IPS DF 4.7 (cell line): ENCODE measurements at regions not wholly inside any gene's neighbourhood (a gene's known extent, or its start where the extent isn't known, plus 50 kb on each side); places are given as distances from the start of the nearest gene placed in this dataset.
"Not testable (repeated sequence)": the region's sequence is repeated elsewhere in the genome, so short reads cannot be mapped to it uniquely, and the experiment has no call there.

Source experiments
- DNase-seq: peaks from one replicate; pipeline ENCODE4 v3.0.0-alpha.2; 2013; ENCODE audit warnings: low spot score; ENCODE audit errors: extremely low read depth

GRCh38 chr7:131961054-131961680 lies 404.7 kb upstream of the PODXL start:
- DNase-seq = no peak

GRCh38 chr7:131959106-131959812 lies 402.8 kb upstream of the PODXL start:
- DNase-seq = no peak

- DNase-seq = no peak
Measured at GRCh38 chr7:131957338-131958020, 401.1 kb upstream of the PODXL start.

GRCh38 chr7:131956864-131957263 lies 400.4 kb upstream of the PODXL start:
- no peak for DNase-seq

GRCh38 chr7:131955679-131956078 lies 399.3 kb upstream of the PODXL start:
- no peak for DNase-seq

- no peak for DNase-seq
Measured at GRCh38 chr7:131953184-131953583, 396.8 kb upstream of the PODXL start.

- no peak for DNase-seq
Measured at GRCh38 chr7:131952365-131952764, 395.9 kb upstream of the PODXL start.

- no peak for DNase-seq
Measured at GRCh38 chr7:131950758-131951157, 394.3 kb upstream of the PODXL start.

GRCh38 chr7:131949659-131950058 lies 393.2 kb upstream of the PODXL start:
- DNase-seq = no peak

GRCh38 chr7:131948434-131949053 lies 392.1 kb upstream of the PODXL start:
- DNase-seq = no peak

- DNase-seq = no peak
Measured at GRCh38 chr7:131947661-131948060, 391.2 kb upstream of the PODXL start.

GRCh38 chr7:131945957-131946544 lies 389.6 kb upstream of the PODXL start:
- DNase-seq = no peak

GRCh38 chr7:131945313-131945911 lies 389.0 kb upstream of the PODXL start:
- DNase-seq = peak; percentile 16

GRCh38 chr7:131944556-131945069 lies 388.2 kb upstream of the PODXL start:
- DNase-seq = no peak

GRCh38 chr7:131943646-131944045 lies 387.2 kb upstream of the PODXL start:
- DNase-seq = no peak

GRCh38 chr7:131943211-131943610 lies 386.8 kb upstream of the PODXL start:
- DNase-seq = no peak

- DNase-seq = no peak
Measured at GRCh38 chr7:131942287-131943150, 386.1 kb upstream of the PODXL start.

GRCh38 chr7:131941291-131941690 lies 384.9 kb upstream of the PODXL start:
- DNase-seq = no peak

GRCh38 chr7:131940621-131941165 lies 384.3 kb upstream of the PODXL start:
- DNase-seq = no peak

GRCh38 chr7:131938788-131939187 lies 382.4 kb upstream of the PODXL start:
- DNase-seq = not testable (repeated sequence)
